ENCODE measurements at regions not wholly inside any gene's neighbourhood (a gene's known extent, or its start where the extent isn't known, plus 50 kb on each side); places are given as distances from the start of the nearest gene placed in this dataset.

DNA sequence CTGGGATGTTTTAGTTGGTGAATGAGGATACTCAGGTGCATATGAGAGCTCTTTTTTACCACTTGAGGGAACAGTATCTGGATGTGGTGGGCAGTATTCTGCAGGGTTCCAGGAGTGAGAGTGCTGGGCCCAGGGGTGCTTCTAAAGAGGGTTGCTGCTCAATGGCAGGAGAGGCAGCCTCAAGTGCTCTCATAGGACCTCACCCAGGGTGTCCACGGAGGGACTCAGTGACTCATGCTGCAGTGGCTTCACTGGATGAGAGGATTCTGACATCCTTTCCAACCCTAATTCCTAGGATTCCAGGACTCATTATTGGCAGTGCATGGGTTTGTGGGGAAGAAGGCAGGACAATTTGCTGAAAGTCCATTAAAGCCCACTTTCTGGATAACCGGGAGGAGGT is 176.6 kb upstream of the FERMT1 start:
- H3K4me3 ChIP-seq = no peak overlapping the region
- TF ChIP-seq CTCF (IDR thresholded peaks at IDR 0.05) (no peak), EP300 (IDR thresholded peaks at IDR 0.05) (no peak), POLR2A (IDR thresholded peaks at IDR 0.05) (no peak), POLR2AphosphoS5 (IDR thresholded peaks at IDR 0.05) (no peak)
- H3K36me3 ChIP-seq = no peaks in the 10 kb centered on the region
- no peaks in the 10 kb centered on the region for H3K4me1 ChIP-seq
- H3K27me3 ChIP-seq = no peaks in the 10 kb centered on the region
- no peaks in the 10 kb centered on the region for H3K9me3 ChIP-seq
- 73% methylated on average over 2 of the region's 2 CpGs for WGBS
- no peak overlapping the region for H3K27ac ChIP-seq
- no peak for DNase-seq (ENCODE audit: low spot score in 2 of 2)

- no peak overlapping the region for H3K4me3 ChIP-seq
- H3K36me3 ChIP-seq = no peaks in the 10 kb centered on the region
- no peak overlapping the region for H3K27ac ChIP-seq
- no peaks in the 10 kb centered on the region for H3K27me3 ChIP-seq
- DNase-seq (ENCODE audit: low spot score in 2 of 2) = no peak
- 75% methylated on average over 7 of the region's 7 CpGs for WGBS
- no peaks in the 10 kb centered on the region for H3K4me1 ChIP-seq
- TF ChIP-seq EP300 (IDR thresholded peaks at IDR 0.05) (no peak), POLR2A (IDR thresholded peaks at IDR 0.05) (no peak), CTCF (IDR thresholded peaks at IDR 0.05) (no peak), POLR2AphosphoS5 (IDR thresholded peaks at IDR 0.05) (no peak)
- H3K9me3 ChIP-seq = no peaks in the 10 kb centered on the region
Measured at GRCh38 chr20:6298049-6298448, 175.2 kb upstream of the FERMT1 start.

GRCh38 chr20:6295867-6296256 is 173.0 kb upstream of the FERMT1 start:
- TF ChIP-seq POLR2AphosphoS5 (IDR thresholded peaks at IDR 0.05) (no peak), CTCF (IDR thresholded peaks at IDR 0.05) (no peak), POLR2A (IDR thresholded peaks at IDR 0.05) (no peak), EP300 (IDR thresholded peaks at IDR 0.05) (no peak)
- no peak overlapping the region for H3K4me3 ChIP-seq
- no peaks in the 10 kb centered on the region for H3K9me3 ChIP-seq

GRCh38 chr20:6295127-6295866 is 172.5 kb upstream of the FERMT1 start:
- Histone ChIP-seq H3K27ac (no peak overlapping the region), H3K4me3 (no peak overlapping the region), H3K4me1 (no peaks in the 10 kb centered on the region), H3K27me3 (no peaks in the 10 kb centered on the region), H3K9me3 (no peaks in the 10 kb centered on the region), H3K36me3 (no peaks in the 10 kb centered on the region)
- WGBS = 48% methylated on average over 5 of the region's 5 CpGs
- no peak for TF ChIP-seq POLR2AphosphoS5 (IDR thresholded peaks at IDR 0.05)
- TF ChIP-seq POLR2A (IDR thresholded peaks at IDR 0.05) = no peak
- TF ChIP-seq CTCF (IDR thresholded peaks at IDR 0.05) = no peak
- no peak for TF ChIP-seq EP300 (IDR thresholded peaks at IDR 0.05)
- DNase-seq (ENCODE audit: low spot score in 2 of 2) = no peak

More at GRCh38 chr20:6295867-6296256, 173.0 kb upstream of the FERMT1 start:
- no peaks in the 10 kb centered on the region for H3K4me1 ChIP-seq
- H3K27ac ChIP-seq = no peak overlapping the region
- no peaks in the 10 kb centered on the region for H3K36me3 ChIP-seq
- H3K27me3 ChIP-seq = no peaks in the 10 kb centered on the region
- DNase-seq (ENCODE audit: low spot score in 2 of 2) = no peak

GRCh38 chr20:6287471-6287870 is 164.6 kb upstream of the FERMT1 start:
- H3K4me1 ChIP-seq = no peaks in the 10 kb centered on the region
- H3K4me3 ChIP-seq = no peak overlapping the region
- no peaks in the 10 kb centered on the region for H3K27me3 ChIP-seq
- peaks cover 6% of the 10 kb centered on the region for H3K9me3 ChIP-seq
- no peak for DNase-seq (ENCODE audit: low spot score in 2 of 2)
- H3K27ac ChIP-seq = no peak overlapping the region
- TF ChIP-seq POLR2AphosphoS5 (IDR thresholded peaks at IDR 0.05) (no peak), EP300 (IDR thresholded peaks at IDR 0.05) (no peak), CTCF (IDR thresholded peaks at IDR 0.05) (no peak), POLR2A (IDR thresholded peaks at IDR 0.05) (no peak)
- no peaks in the 10 kb centered on the region for H3K36me3 ChIP-seq

Data from suprapubic skin (tissue), 4 donors.